Mesenchymal stem cell (in vitro differentiated cells and primary cell): ENCODE measurements at regions not wholly inside any gene's neighbourhood (a gene's known extent, or its start where the extent isn't known, plus 50 kb on each side); places are given as distances from the start of the nearest gene placed in this dataset.

Experiments used
- DNase-seq: peaks from one replicate; pipeline ENCODE4 v3.0.0-alpha.2; 2013
- H2AFZ ChIP-seq: one replicate; pipeline ENCODE4 v1.6.1; 2013; ENCODE audit warnings: low read depth, mild to moderate bottlenecking, control low read depth, inconsistent platforms, low read length, moderate library complexity
- H2AK5ac ChIP-seq: 2 replicates; pipeline ENCODE4 v1.6.1; 2013; ENCODE audit warnings: low read length, moderate library complexity, mild to moderate bottlenecking, inconsistent platforms; ENCODE audit not compliant: severe bottlenecking
- H2BK120ac ChIP-seq: one replicate; pipeline ENCODE4 v1.6.1; 2013; ENCODE audit warnings: low read depth, mild to moderate bottlenecking, inconsistent platforms, low read length, moderate library complexity
- H2BK12ac ChIP-seq, 2 experiments: one replicate each; pipeline ENCODE4 v1.6.1; 2013; ENCODE audit warnings: inconsistent platforms in 2 of 2, low read length in 2 of 2, mild to moderate bottlenecking in 2 of 2, moderate library complexity in 2 of 2, control low read depth in 1 of 2
- H2BK15ac ChIP-seq: one replicate; pipeline ENCODE4 v1.6.1; 2013; ENCODE audit warnings: mild to moderate bottlenecking, low read depth, inconsistent platforms; ENCODE audit not compliant: poor library complexity, severe bottlenecking
- H2BK5ac ChIP-seq: 2 replicates; pipeline ENCODE4 v1.6.1; 2013; ENCODE audit warnings: low read depth, mild to moderate bottlenecking, low read length, control low read depth, inconsistent platforms; ENCODE audit not compliant: poor library complexity, severe bottlenecking
- H3K14ac ChIP-seq, 2 experiments: one replicate each; pipeline ENCODE4 v1.6.1; 2013; ENCODE audit warnings: inconsistent platforms in 2 of 2, low read length in 2 of 2, control low read depth in 1 of 2, mild to moderate bottlenecking in 1 of 2, moderate library complexity in 1 of 2
- H3K18ac ChIP-seq, 2 experiments: one replicate each; pipeline ENCODE4 v1.6.1; 2013; ENCODE audit warnings: inconsistent platforms in 2 of 2, low read length in 2 of 2, control low read depth in 1 of 2, low read depth in 1 of 2, mild to moderate bottlenecking in 1 of 2
- H3K23ac ChIP-seq, 2 experiments: one replicate each; pipeline ENCODE4 v1.6.1; 2013; ENCODE audit warnings: inconsistent platforms in 2 of 2, low read length in 2 of 2, mild to moderate bottlenecking in 2 of 2, moderate library complexity in 2 of 2, control low read depth in 1 of 2
- H3K27ac ChIP-seq: 2 replicates; pipeline ENCODE4 v1.5.1; 2013; ENCODE audit warnings: mild to moderate bottlenecking, moderate library complexity, low read length, control low read depth, inconsistent platforms; ENCODE audit not compliant: poor library complexity, severe bottlenecking
- H3K27me3 ChIP-seq, 2 experiments: 2 replicates each; pipeline versions ENCODE4 v1.6.1 to v1.7.0; 2013; ENCODE audit warnings: low read length in 2 of 2, mild to moderate bottlenecking in 2 of 2, moderate library complexity in 2 of 2, control low read depth in 1 of 2, inconsistent platforms in 1 of 2; ENCODE audit not compliant: control insufficient read depth in 1 of 2, insufficient read depth in 1 of 2
- H3K36me3 ChIP-seq, 2 experiments: 2 replicates each; pipeline versions ENCODE4 v1.6.1 to v1.7.0; 2013; ENCODE audit warnings: low read length in 2 of 2, control low read depth in 1 of 2, inconsistent platforms in 1 of 2, low read depth in 1 of 2, mild to moderate bottlenecking in 1 of 2; ENCODE audit not compliant: insufficient read depth in 2 of 2, control insufficient read depth in 1 of 2
- H3K4ac ChIP-seq, 2 experiments: one replicate each; pipeline ENCODE4 v1.6.1; 2013; ENCODE audit warnings: inconsistent platforms in 2 of 2, low read length in 2 of 2, mild to moderate bottlenecking in 2 of 2, moderate library complexity in 2 of 2, control low read depth in 1 of 2, low read depth in 1 of 2
- H3K4me1 ChIP-seq: 2 replicates; pipeline ENCODE4 v1.6.1; 2013; ENCODE audit warnings: low read depth, low read length, control low read depth; ENCODE audit not compliant: control insufficient read depth, insufficient read depth
- H3K4me2 ChIP-seq: 2 replicates; pipeline ENCODE4 v1.6.1; 2013; ENCODE audit warnings: low read length, mild to moderate bottlenecking, inconsistent platforms; ENCODE audit not compliant: poor library complexity, severe bottlenecking
- H3K4me3 ChIP-seq, 2 experiments: 2 replicates each; pipeline versions ENCODE4 v1.5.1 to v1.7.0; 2013; ENCODE audit warnings: low read length in 2 of 2, mild to moderate bottlenecking in 2 of 2, control low read depth in 1 of 2, low read depth in 1 of 2; ENCODE audit not compliant: insufficient read depth in 1 of 2
- H3K79me1 ChIP-seq: replicated peaks from 2 replicates; pipeline ENCODE4 v1.6.1; 2013; ENCODE audit warnings: mild to moderate bottlenecking, control low read depth, low read length, inconsistent platforms; ENCODE audit not compliant: poor library complexity, severe bottlenecking
- H3K9ac ChIP-seq: 2 replicates; pipeline ENCODE4 v1.7.0; 2013; ENCODE audit warnings: mild to moderate bottlenecking, low read length, moderate library complexity
- H3K9me3 ChIP-seq: 2 replicates; pipeline ENCODE4 v1.7.0; 2013; ENCODE audit warnings: mild to moderate bottlenecking, low read length; ENCODE audit not compliant: control insufficient read depth
- H4K8ac ChIP-seq: one replicate; pipeline ENCODE4 v1.6.1; 2013; ENCODE audit warnings: inconsistent platforms, mild to moderate bottlenecking, low read length, moderate library complexity
- H4K91ac ChIP-seq: one replicate; pipeline ENCODE4 v1.6.1; 2013; ENCODE audit warnings: mild to moderate bottlenecking, low read length, inconsistent platforms
- WGBS: methylation state at CpG from one replicate; pipeline ENCODE4 v1.1.7; 2013; ENCODE audit warnings: mixed read lengths; 5-methylcytosine and 5-hydroxymethylcytosine counted together

- Histone ChIP-seq H3K27ac (no peak overlapping the region), H2AFZ (no peak overlapping the region), H3K27me3 (peaks cover 4 to 12% of the 10 kb centered on the region in 2 experiments), H3K36me3 (peaks cover 0 to 6% of the 10 kb centered on the region in 2 experiments), H3K23ac (no peak overlapping the region), H2BK12ac (no peak overlapping the region), H2BK5ac (no peak overlapping the region), H2BK15ac (no peak overlapping the region), H3K4me1 (no peaks in the 10 kb centered on the region), H2AK5ac (no peak overlapping the region), H3K4ac (no peak overlapping the region), H3K18ac (no peak overlapping the region), H3K14ac (no peak overlapping the region), H2BK120ac (no peak overlapping the region), H3K9me3 (peaks cover 17% of the 10 kb centered on the region), H4K8ac (no peak overlapping the region), H3K79me1 (no peaks in the 10 kb centered on the region), H3K4me3 (no peak overlapping the region), H4K91ac (no peak overlapping the region), H3K4me2 (no peak overlapping the region), H3K9ac (no peak overlapping the region)
- 90% methylated on average over 25 of the region's 25 CpGs for WGBS
- DNase-seq = no peak
Observed at GRCh38 chr7:416761-417624, 102.7 kb downstream of the PDGFA start.

GRCh38 chr7:417625-417889 is 102.1 kb downstream of the PDGFA start:
- Histone ChIP-seq H3K36me3 (peaks cover 0 to 6% of the 10 kb centered on the region in 2 experiments), H3K4me1 (no peaks in the 10 kb centered on the region), H3K27me3 (peaks cover 0 to 9% of the 10 kb centered on the region in 2 experiments), H3K4me2 (no peak overlapping the region), H3K18ac (no peak overlapping the region), H2AK5ac (no peak overlapping the region), H2BK5ac (no peak overlapping the region), H2BK120ac (no peak overlapping the region), H3K14ac (no peak overlapping the region), H3K9me3 (peaks cover 17% of the 10 kb centered on the region), H2AFZ (no peak overlapping the region), H3K23ac (no peak overlapping the region), H4K91ac (no peak overlapping the region), H4K8ac (no peak overlapping the region), H3K79me1 (no peaks in the 10 kb centered on the region), H3K4ac (no peak overlapping the region), H2BK15ac (no peak overlapping the region), H3K27ac (no peak overlapping the region), H3K4me3 (no peak overlapping the region), H2BK12ac (no peak overlapping the region), H3K9ac (no peak overlapping the region)
- 93% methylated on average over 5 of the region's 5 CpGs for WGBS
- DNase-seq = no peak

GRCh38 chr7:417973-418601 is 101.6 kb downstream of the PDGFA start:
- no peak overlapping the region for H3K4ac ChIP-seq
- H2BK15ac ChIP-seq = no peak overlapping the region
- no peak overlapping the region for H3K27ac ChIP-seq
- H3K4me2 ChIP-seq = no peak overlapping the region
- H3K9ac ChIP-seq = no peak overlapping the region
- H3K18ac ChIP-seq = no peak overlapping the region
- no peak overlapping the region for H2BK12ac ChIP-seq
- peaks cover 0 to 6% of the 10 kb centered on the region in 2 experiments for H3K36me3 ChIP-seq
- no peak for DNase-seq
- peaks cover 0 to 9% of the 10 kb centered on the region in 2 experiments for H3K27me3 ChIP-seq
- H4K91ac ChIP-seq = no peak overlapping the region
- no peaks in the 10 kb centered on the region for H3K79me1 ChIP-seq
- no peak overlapping the region for H2AFZ ChIP-seq
- no peaks in the 10 kb centered on the region for H3K4me1 ChIP-seq
- H4K8ac ChIP-seq = no peak overlapping the region
- WGBS = 82% methylated on average over 3 of the region's 7 CpGs
- H3K4me3 ChIP-seq = no peak overlapping the region
- no peak overlapping the region for H3K14ac ChIP-seq
- H2BK120ac ChIP-seq = no peak overlapping the region
- H3K23ac ChIP-seq = no peak overlapping the region
- H2AK5ac ChIP-seq = no peak overlapping the region
- peaks cover 17% of the 10 kb centered on the region for H3K9me3 ChIP-seq
- no peak overlapping the region for H2BK5ac ChIP-seq

- Histone ChIP-seq H3K4me2 (no peak overlapping the region), H2AK5ac (no peak overlapping the region), H3K9ac (no peak overlapping the region), H2BK12ac (no peak overlapping the region), H3K23ac (no peak overlapping the region), H3K18ac (no peak overlapping the region), H4K8ac (no peak overlapping the region), H3K27me3 (peaks cover 3 to 15% of the 10 kb centered on the region in 2 experiments), H3K27ac (no peak overlapping the region), H2BK15ac (no peak overlapping the region), H2BK5ac (no peak overlapping the region), H3K79me1 (no peaks in the 10 kb centered on the region), H4K91ac (no peak overlapping the region), H3K4me3 (no peak overlapping the region), H2BK120ac (no peak overlapping the region), H3K36me3 (peaks cover 0 to 6% of the 10 kb centered on the region in 2 experiments), H2AFZ (no peak overlapping the region), H3K9me3 (peaks cover 17% of the 10 kb centered on the region), H3K14ac (no peak overlapping the region), H3K4me1 (no peaks in the 10 kb centered on the region), H3K4ac (no peak overlapping the region)
- DNase-seq = no peak
- 91% methylated on average over 11 of the region's 11 CpGs for WGBS
Observed at GRCh38 chr7:418636-419280, 100.9 kb downstream of the PDGFA start.
